Transverse colon (tissue), 4 donors: ENCODE measurements at regions not wholly inside any gene's neighbourhood (a gene's known extent, or its start where the extent isn't known, plus 50 kb on each side); places are given as distances from the start of the nearest gene placed in this dataset.

ENCODE experiments used
- POLR2AphosphoS5 ChIP-seq, 3 donors: sonication (generic); formaldehyde crosslinking; IDR thresholded peaks; one replicate each; pipeline ENCODE4 v1.6.1; 2016; ENCODE audit warnings: antibody characterized with exemption in 3 of 3
- TF ChIP-seq, protein P1 (sequence below), 5 experiments: fragments of 200-600 bp in 3 of 5; fragments of 450-650 bp in 2 of 5; sonication (generic) in 3 of 5; IDR thresholded peaks; 1 replicate in 2 of 5; 2 replicates in 3 of 5; pipeline ENCODE4 v1.5.1; 2016 to 2017; ENCODE audit warnings: antibody characterized with exemption in 5 of 5, inconsistent platforms in 3 of 5, mild to moderate bottlenecking in 2 of 5, moderate library complexity in 1 of 5

DNA sequence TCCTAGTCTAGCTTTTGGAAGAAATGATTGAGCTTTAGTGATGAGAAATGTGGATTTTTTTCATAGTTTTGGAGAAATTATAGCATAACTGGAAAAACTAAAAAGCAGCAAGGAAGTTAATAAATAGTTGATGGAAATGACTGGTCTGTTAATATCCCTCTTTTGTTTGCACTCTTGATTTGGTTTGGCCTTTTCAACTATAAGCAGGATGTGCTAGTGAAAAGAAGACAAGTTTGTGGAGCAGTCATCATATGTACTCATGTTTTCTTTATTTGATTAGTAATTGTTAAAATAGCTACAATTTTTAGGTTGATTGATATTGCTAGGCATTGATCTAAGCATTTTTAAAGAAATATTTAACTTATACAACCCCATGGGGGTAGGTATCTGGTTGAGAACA lies 374.7 kb downstream of the TAF11L14 start:
- TF ChIP-seq, protein P1, sequence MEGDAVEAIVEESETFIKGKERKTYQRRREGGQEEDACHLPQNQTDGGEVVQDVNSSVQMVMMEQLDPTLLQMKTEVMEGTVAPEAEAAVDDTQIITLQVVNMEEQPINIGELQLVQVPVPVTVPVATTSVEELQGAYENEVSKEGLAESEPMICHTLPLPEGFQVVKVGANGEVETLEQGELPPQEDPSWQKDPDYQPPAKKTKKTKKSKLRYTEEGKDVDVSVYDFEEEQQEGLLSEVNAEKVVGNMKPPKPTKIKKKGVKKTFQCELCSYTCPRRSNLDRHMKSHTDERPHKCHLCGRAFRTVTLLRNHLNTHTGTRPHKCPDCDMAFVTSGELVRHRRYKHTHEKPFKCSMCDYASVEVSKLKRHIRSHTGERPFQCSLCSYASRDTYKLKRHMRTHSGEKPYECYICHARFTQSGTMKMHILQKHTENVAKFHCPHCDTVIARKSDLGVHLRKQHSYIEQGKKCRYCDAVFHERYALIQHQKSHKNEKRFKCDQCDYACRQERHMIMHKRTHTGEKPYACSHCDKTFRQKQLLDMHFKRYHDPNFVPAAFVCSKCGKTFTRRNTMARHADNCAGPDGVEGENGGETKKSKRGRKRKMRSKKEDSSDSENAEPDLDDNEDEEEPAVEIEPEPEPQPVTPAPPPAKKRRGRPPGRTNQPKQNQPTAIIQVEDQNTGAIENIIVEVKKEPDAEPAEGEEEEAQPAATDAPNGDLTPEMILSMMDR (IDR thresholded peaks at IDR 0.05), result no peak
- no peak for TF ChIP-seq POLR2AphosphoS5 (IDR thresholded peaks at IDR 0.05)
